ENCODE measurements at regions not wholly inside any gene's neighbourhood (a gene's known extent, or its start where the extent isn't known, plus 50 kb on each side); places are given as distances from the start of the nearest gene placed in this dataset.

- DNase-seq = no peak
Measured at GRCh38 chr20:62527781-62528180, 52.0 kb upstream of the GATA5 start.

GRCh38 chr20:62528983-62529891 lies 53.4 kb upstream of the GATA5 start:
- no peak for DNase-seq

GRCh38 chr20:62529896-62530642 lies 54.3 kb upstream of the GATA5 start:
- DNase-seq = no peak

GRCh38 chr20:62530643-62531032 lies 54.8 kb upstream of the GATA5 start:
- DNase-seq = no peak

- no peak for DNase-seq
Measured at GRCh38 chr20:62531046-62531838, 55.4 kb upstream of the GATA5 start.

GRCh38 chr20:62532921-62533320 lies 57.1 kb upstream of the GATA5 start:
- DNase-seq = no peak

GRCh38 chr20:62533591-62534495 lies 58.0 kb upstream of the GATA5 start:
- DNase-seq = no peak

- no peak for DNase-seq
Measured at GRCh38 chr20:62534526-62535221, 58.9 kb upstream of the GATA5 start.

- no peak for DNase-seq
Measured at GRCh38 chr20:62535282-62535811, 59.6 kb upstream of the GATA5 start.

GRCh38 chr20:62535964-62536363 lies 60.2 kb upstream of the GATA5 start:
- DNase-seq = no peak

- DNase-seq = no peak
Measured at GRCh38 chr20:62536871-62537401, 61.1 kb upstream of the GATA5 start.

- no peak for DNase-seq
Measured at GRCh38 chr20:62537649-62538292, 62.0 kb upstream of the GATA5 start.

- no peak for DNase-seq
Measured at GRCh38 chr20:62539198-62540045, 63.6 kb upstream of the GATA5 start.

- no peak for DNase-seq
Measured at GRCh38 chr20:62540504-62540903, 64.7 kb upstream of the GATA5 start.

GRCh38 chr20:62542862-62543261 lies 67.1 kb upstream of the GATA5 start:
- no peak for DNase-seq

- DNase-seq = no peak
Measured at GRCh38 chr20:62543470-62544302, 67.9 kb upstream of the GATA5 start.

- no peak for DNase-seq
Measured at GRCh38 chr20:62544505-62545055, 68.8 kb upstream of the GATA5 start.

GRCh38 chr20:62545271-62545670 lies 69.5 kb upstream of the GATA5 start:
- no peak for DNase-seq
